HK-2 (cell line): ENCODE measurements at regions not wholly inside any gene's neighbourhood (a gene's known extent, or its start where the extent isn't known, plus 50 kb on each side); places are given as distances from the start of the nearest gene placed in this dataset.
"Not testable (repeated sequence)": the region's sequence is repeated elsewhere in the genome, so short reads cannot be mapped to it uniquely, and the experiment has no call there.

Source experiments
- DNase-seq: peaks from one replicate; pipeline ENCODE4 v3.0.0-alpha.2; 2018; ENCODE audit not compliant: unreplicated experiment

GRCh38 chr4:169934794-169935429, 91.3 kb downstream of the MFAP3L start:
- DNase-seq, result no peak

- DNase-seq, result no peak
Observed at GRCh38 chr4:169933531-169933930, 92.7 kb downstream of the MFAP3L start.

- no peak for DNase-seq
Observed at GRCh38 chr4:169931964-169932363, 94.2 kb downstream of the MFAP3L start.

DNA sequence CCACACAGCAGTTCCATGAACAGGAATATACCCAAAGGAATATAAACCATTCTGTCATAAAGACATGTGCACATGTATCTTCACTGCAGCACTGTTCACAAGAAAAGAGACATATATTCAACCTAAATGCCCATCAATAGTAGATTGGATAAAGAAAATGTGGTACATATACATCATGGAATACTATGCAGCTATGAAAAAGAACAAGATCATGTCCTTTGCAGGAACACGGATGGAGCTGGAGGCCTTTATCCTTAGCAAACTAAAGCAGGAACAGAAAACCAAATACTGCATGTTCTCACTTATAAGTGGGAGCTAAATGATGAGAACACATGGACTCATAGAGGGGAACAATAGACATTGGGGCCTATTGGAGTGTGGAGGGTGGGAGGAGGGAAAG, 95.4 kb downstream of the MFAP3L start:
- not testable (repeated sequence) for DNase-seq

GRCh38 chr4:169927280-169927679, 98.9 kb downstream of the MFAP3L start:
- DNase-seq, result no peak

GRCh38 chr4:169925678-169926077, 100.5 kb downstream of the MFAP3L start:
- no peak for DNase-seq

DNA sequence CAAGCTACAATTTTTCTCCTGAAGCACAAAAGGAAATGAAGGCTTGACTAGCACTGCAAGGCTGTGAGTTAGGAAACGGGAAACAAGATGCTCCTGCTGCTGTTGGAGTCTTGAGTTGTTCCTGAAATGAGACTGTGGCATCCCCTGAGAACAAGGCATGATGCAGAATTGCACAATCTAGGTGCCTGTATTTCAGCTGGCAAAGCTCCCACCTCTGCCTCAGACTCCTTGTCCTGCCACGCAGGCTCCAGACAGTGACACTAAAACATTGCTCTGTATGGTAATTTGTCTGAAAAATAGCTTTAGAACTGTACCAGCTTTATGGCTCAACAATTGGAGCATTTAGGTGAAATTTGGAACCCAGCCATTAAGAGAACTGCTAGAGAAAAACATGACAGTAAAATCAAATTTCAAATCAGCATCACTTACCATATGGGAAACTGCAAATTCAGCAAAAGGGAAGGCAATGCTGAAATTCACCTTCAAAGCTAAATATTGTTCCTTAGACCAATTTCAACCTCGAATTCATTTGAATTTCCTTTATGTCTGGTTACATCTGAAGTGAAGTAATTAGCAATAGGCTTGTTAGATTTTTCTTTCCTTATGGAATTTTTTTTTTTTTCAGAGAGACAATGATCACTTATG, 103.4 kb downstream of the MFAP3L start:
- DNase-seq, result no peak

GRCh38 chr4:169921732-169922131, 104.5 kb downstream of the MFAP3L start:
- no peak for DNase-seq

DNA sequence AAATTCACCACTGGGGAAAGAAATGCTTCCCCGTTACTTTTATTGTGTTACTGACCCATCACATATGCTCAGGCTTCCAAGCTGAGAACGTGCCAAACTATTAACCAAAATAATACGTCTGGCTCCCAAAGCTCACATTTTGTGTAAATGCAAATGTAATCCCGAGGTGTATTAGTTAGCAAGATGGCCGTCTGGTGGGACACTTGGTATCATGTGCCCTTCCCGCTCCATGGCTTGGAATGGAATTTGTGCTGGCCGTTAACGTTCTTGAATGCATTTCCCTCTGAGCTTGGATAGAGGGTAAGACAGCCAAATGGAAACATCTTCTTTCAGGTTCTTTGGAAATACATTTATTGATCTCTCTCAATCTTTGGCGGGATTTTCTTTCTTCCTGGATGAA, 105.0 kb downstream of the MFAP3L start:
- no peak for DNase-seq

DNA sequence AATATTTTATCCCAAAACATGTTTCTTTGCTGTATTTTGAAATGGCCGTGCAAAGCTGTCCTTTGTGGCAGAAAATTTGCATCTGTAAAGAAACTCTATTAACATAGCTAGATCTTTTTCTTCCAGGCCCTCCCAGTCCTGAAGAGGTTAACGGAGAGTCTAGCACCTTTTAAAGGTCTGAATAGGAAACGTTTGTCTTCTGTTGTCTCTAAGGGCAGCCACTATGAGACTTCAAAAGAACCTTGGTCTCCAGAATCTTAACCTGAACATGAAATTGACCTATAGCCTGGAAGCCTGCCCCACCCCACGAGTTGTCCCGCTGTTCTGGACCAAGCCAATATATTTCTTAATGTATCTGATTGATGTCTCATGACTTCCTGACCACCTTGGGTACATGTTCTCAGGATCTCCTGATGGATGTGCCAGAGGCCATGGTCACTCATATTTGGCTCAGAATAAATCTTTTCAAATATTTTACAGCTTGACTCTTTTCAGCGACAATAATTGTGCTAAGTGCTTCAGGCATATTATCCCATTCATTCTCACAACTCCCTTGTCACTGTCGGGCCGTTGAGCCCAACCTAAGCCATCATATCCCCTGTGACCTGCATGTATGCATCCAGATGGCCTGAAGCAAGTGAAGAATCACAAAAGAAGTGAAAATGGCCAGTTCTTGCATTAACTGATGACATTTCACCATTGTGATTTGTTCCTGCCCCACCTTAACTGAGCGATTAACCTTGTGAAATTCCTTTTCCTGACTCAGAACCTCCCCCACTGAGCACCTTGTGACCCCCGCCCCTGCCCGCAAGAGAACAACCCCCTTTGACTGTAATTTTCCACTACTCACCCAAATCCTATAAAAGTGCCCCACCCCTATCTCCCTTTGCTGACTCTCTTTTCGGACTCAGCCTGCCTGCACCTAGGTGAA, 106.7 kb downstream of the MFAP3L start:
- not testable (repeated sequence) for DNase-seq

DNA sequence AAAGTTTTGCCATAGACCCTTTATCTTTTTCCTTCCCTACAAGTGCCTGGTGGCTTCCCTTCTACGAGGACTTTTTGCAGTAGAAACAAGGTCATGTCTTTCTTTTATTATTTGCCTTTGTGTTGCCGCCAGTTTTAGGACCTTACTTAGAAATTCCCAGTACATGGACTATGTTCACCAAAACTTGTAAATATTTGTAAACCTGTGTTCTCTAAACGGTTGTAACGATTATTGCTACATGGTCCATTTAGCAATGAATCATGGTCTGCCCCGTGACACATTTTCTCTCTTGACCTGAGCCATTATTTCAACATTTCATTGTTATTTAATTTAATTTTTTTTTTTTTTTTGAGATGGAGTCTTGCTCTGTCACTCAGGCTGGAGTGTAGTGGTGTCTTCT, 110.7 kb downstream of the MFAP3L start:
- no peak for DNase-seq

DNA sequence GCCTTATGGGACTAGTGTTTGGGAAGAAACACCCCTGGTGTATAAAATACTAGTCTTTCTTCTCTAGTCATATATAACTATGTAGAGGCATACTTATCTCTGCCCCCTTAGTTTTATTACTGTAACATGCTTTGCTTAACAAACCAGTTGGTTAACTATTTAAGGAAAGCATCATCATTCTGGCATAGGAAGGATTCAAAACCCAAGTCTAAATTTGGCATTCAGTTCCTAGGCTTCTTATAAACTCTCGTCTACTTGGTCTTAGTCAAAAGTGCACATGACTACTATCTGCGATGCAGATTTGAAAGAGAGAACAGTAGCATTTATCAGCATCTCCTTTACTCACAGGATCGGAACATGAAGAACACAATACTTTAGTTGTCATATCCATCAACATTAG, 111.3 kb downstream of the MFAP3L start:
- no peak for DNase-seq

GRCh38 chr4:169912996-169913395, 113.2 kb downstream of the MFAP3L start:
- no peak for DNase-seq

GRCh38 chr4:169909897-169910296, 116.3 kb downstream of the MFAP3L start:
- DNase-seq, result no peak

DNA sequence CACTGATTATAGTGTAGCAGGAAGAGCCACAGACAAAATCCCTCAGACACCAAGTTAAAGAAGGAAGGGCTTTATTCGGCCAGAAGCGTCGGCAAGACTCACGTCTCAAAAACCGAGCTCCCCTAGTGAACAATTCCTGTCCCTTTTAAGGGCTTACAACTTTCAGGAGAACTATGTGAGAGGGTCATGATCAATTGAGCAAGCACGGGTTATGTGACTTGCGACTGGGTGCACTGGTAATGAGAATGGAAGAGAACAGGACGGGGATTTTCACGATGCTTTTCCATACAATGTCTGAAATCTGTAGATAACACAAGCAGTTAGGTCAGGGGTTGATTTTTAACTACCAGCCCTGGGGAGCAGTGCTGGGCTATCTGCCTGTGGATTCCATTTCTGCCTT, 116.7 kb downstream of the MFAP3L start:
- no peak for DNase-seq

DNA sequence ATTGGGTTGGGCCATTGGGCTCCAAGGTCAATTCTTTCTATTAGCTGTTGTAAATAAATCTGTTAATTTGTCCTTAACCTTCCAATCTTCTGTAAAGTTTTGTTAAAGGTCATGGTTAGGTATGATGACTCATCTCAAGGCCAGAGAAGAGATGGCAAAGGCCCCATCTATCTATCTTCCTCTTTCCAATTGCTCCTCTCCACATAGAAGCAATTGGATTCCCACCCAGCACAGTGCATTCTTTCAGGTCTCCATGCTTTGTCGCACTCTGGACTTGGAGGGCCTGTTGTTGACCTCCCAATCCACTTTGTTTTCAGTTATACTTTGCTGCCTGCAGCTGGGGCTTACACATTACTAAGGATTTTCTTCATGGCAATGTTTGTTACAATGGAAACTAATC, 118.5 kb downstream of the MFAP3L start:
- no peak for DNase-seq

- DNase-seq, result no peak
Observed at GRCh38 chr4:169906821-169907220, 119.4 kb downstream of the MFAP3L start.

GRCh38 chr4:169906104-169906503, 120.1 kb downstream of the MFAP3L start:
- no peak for DNase-seq

- no peak for DNase-seq
Observed at GRCh38 chr4:169902658-169903345, 123.4 kb downstream of the MFAP3L start.

- DNase-seq, result no peak
Observed at GRCh38 chr4:169900241-169900845, 125.9 kb downstream of the MFAP3L start.

- no peak for DNase-seq
Observed at GRCh38 chr4:169899295-169899694, 126.9 kb downstream of the MFAP3L start.

DNA sequence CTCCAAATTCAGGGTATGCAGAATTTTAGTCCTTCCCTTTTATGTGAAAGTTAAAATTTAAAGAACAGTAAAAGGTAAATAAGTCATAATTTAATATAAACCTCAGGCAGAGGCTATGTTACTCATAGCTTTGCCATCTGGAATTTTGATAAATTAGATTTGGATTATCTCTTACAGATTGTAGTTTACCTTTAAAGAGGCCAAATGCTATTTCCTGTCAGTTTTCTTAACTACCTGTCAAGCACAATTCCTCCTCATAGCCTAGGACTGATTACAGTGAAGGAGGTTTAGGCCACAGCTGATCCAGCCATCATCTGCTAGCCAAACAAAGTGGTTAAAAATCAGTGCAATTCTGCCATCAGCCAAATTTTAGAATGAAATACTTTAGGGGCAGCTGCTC, 128.1 kb downstream of the MFAP3L start:
- DNase-seq, result no peak
